ENCODE measurements at regions not wholly inside any gene's neighbourhood (a gene's known extent, or its start where the extent isn't known, plus 50 kb on each side); places are given as distances from the start of the nearest gene placed in this dataset.

- 62 to 81% methylated on average over 2 of the region's 2 CpGs for WGBS, 2 donors
- no peak for ATAC-seq
- no peak for TF ChIP-seq CTCF (IDR thresholded peaks at IDR 0.05)
- FAIRE-seq, result no peak
- Histone ChIP-seq H3K4me1 (no peaks in the 10 kb centered on the region), H3K27me3 (no peaks in the 10 kb centered on the region), H3K9me3 (no peaks in the 10 kb centered on the region), H3K36me3 (no peaks in the 10 kb centered on the region), H3K27ac (no peak overlapping the region), H3K4me3 (no peak overlapping the region)
- no peak for DNase-seq
- intact Hi-C loops (cut with DNase I), result no loop called here
Measured at GRCh38 chr17:53012364-53012763, 810.4 kb upstream of the KIF2B start.

- H3K27me3 ChIP-seq, result no peaks in the 10 kb centered on the region
- DNase-seq (no peak), ATAC-seq (no peak), FAIRE-seq (no peak)
- H3K27ac ChIP-seq, result no peak overlapping the region
- no peaks in the 10 kb centered on the region for H3K4me1 ChIP-seq
- no peak overlapping the region for H3K4me3 ChIP-seq
- intact Hi-C loops (cut with DNase I), result no loop called here
- WGBS, 2 donors, result 51 to 58% methylated on average over 1 of the region's 1 CpG
- no peak for TF ChIP-seq CTCF (IDR thresholded peaks at IDR 0.05)
- H3K9me3 ChIP-seq, result no peaks in the 10 kb centered on the region
- no peaks in the 10 kb centered on the region for H3K36me3 ChIP-seq
Measured at GRCh38 chr17:53006006-53006405, 816.7 kb upstream of the KIF2B start.

GRCh38 chr17:53004902-53005301 lies 817.8 kb upstream of the KIF2B start:
- H3K27ac ChIP-seq, result no peak overlapping the region
- H3K36me3 ChIP-seq, result no peaks in the 10 kb centered on the region
- ATAC-seq (no peak), FAIRE-seq (no peak), DNase-seq (no peak)
- no peak overlapping the region for H3K4me3 ChIP-seq
- H3K27me3 ChIP-seq, result no peaks in the 10 kb centered on the region
- H3K9me3 ChIP-seq, result no peaks in the 10 kb centered on the region
- H3K4me1 ChIP-seq, result no peaks in the 10 kb centered on the region
- no peak for TF ChIP-seq CTCF (IDR thresholded peaks at IDR 0.05)
- intact Hi-C loops (cut with DNase I), result no loop called here

DNA sequence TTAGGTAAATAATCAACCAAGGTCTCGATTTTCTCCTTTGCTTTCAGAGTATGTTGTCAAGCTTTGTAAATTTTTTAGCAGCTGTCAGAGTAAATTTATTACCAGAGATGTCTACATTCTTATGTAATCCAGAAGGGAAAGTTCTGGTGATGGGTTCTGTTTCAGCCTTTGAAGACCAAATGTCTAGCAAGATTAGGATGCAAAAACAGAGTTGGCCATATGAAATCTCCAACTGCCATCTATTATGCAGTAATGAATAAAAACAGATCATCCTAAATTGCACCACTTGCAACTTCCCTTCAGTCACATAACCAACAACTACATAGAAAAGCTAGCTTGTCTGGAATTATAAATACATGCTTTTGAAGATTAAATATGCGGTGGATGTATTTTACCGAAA lies 826.8 kb upstream of the KIF2B start:
- Histone ChIP-seq H3K4me3 (no peak overlapping the region), H3K4me1 (no peaks in the 10 kb centered on the region), H3K27ac (no peak overlapping the region), H3K36me3 (no peaks in the 10 kb centered on the region), H3K27me3 (no peaks in the 10 kb centered on the region), H3K9me3 (no peaks in the 10 kb centered on the region)
- WGBS, 2 donors, result 52 to 61% methylated on average over 3 of the region's 3 CpGs
- TF ChIP-seq CTCF (IDR thresholded peaks at IDR 0.05), result no peak
- intact Hi-C loops (cut with DNase I), result no loop called here
- ATAC-seq, result no peak
- FAIRE-seq, result no peak
- no peak for DNase-seq

DNA sequence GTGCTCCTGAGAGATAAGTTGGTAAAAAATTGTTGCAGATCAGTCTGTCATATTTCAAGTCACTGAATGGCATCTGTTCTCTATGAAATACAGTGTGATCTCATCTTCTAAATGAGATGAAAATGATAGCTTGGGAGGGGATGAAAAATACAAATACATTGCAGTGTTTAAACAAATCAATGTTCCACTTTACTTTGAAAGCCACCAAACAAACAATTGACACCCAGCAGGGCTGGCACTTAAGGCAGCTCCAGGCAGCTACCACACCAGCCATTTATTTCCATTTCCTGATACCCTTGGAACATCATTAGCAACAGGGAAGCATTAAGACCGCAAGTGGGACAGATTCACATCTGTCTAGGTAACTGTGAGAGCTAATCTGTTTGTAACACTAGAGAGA lies 827.6 kb upstream of the KIF2B start:
- 53 to 61% methylated on average over 1 of the region's 1 CpG for WGBS, 2 donors
- FAIRE-seq, result no peak
- Histone ChIP-seq H3K27ac (no peak overlapping the region), H3K36me3 (no peaks in the 10 kb centered on the region), H3K4me3 (no peak overlapping the region), H3K9me3 (no peaks in the 10 kb centered on the region), H3K4me1 (no peaks in the 10 kb centered on the region), H3K27me3 (no peaks in the 10 kb centered on the region)
- no peak for ATAC-seq
- intact Hi-C loops (cut with DNase I), result no loop called here
- no peak for TF ChIP-seq CTCF (IDR thresholded peaks at IDR 0.05)
- no peak for DNase-seq
